EL (cell line): ENCODE measurements at regions not wholly inside any gene's neighbourhood (a gene's known extent, or its start where the extent isn't known, plus 50 kb on each side); places are given as distances from the start of the nearest gene placed in this dataset.

Experiments
- DNase-seq: peaks from one replicate; pipeline ENCODE4 v3.0.0-alpha.2; 2016

GRCh38 chr2:100767810-100768806 is 51.8 kb upstream of the NPAS2 start:
- DNase-seq = peak; percentile 20
